HFF-Myc (cell line): ENCODE measurements at regions not wholly inside any gene's neighbourhood (a gene's known extent, or its start where the extent isn't known, plus 50 kb on each side); places are given as distances from the start of the nearest gene placed in this dataset.

ENCODE experiments used
- DNase-seq: peaks from one replicate; pipeline ENCODE4 v3.0.0-alpha.2; 2011; ENCODE audit warnings: low read depth; ENCODE audit errors: extremely low read depth
- H3K4me3 ChIP-seq: replicated peaks from 2 replicates; pipeline ENCODE4 v1.5.1; 2011; ENCODE audit warnings: low read depth, mild to moderate bottlenecking, control low read depth, low read length
- CTCF ChIP-seq: IDR thresholded peaks from 2 replicates; pipeline ENCODE4 v1.5.1; 2012; ENCODE audit warnings: mild to moderate bottlenecking, low read depth, low read length, control low read depth; ENCODE audit errors: missing control alignments

- no peak for TF ChIP-seq CTCF
Measured at GRCh38 chr2:40546439-40547191, 94.7 kb upstream of the SLC8A1 start.

GRCh38 chr2:40548521-40548920 lies 96.6 kb upstream of the SLC8A1 start:
- TF ChIP-seq CTCF, result no peak
- H3K4me3 ChIP-seq, result no peak overlapping the region
- no peak for DNase-seq

More at GRCh38 chr2:40546439-40547191, 94.7 kb upstream of the SLC8A1 start:
- DNase-seq, result no peak
- no peak overlapping the region for H3K4me3 ChIP-seq

- no peak for DNase-seq
- TF ChIP-seq CTCF, result no peak
- H3K4me3 ChIP-seq, result no peak overlapping the region
Measured at GRCh38 chr2:40550085-40550484, 98.2 kb upstream of the SLC8A1 start.

- no peak overlapping the region for H3K4me3 ChIP-seq
- no peak for TF ChIP-seq CTCF
- DNase-seq, result no peak
Measured at GRCh38 chr2:40551081-40551480, 99.2 kb upstream of the SLC8A1 start.

- H3K4me3 ChIP-seq, result no peak overlapping the region
- peak; percentile 82 for TF ChIP-seq CTCF
- peak; percentile 45 for DNase-seq
Measured at GRCh38 chr2:40554665-40555294, 102.9 kb upstream of the SLC8A1 start.

GRCh38 chr2:40556293-40556692 lies 104.4 kb upstream of the SLC8A1 start:
- TF ChIP-seq CTCF, result no peak
- DNase-seq, result no peak
- H3K4me3 ChIP-seq, result no peak overlapping the region
